WI38 (cell line): ENCODE measurements at regions not wholly inside any gene's neighbourhood (a gene's known extent, or its start where the extent isn't known, plus 50 kb on each side); places are given as distances from the start of the nearest gene placed in this dataset.

Experiments used
- H3K4me3 ChIP-seq: 2 replicates; pipeline ENCODE4 v1.5.1; 2011; ENCODE audit warnings: low read depth, mild to moderate bottlenecking, control low read depth, low read length
- TF ChIP-seq, protein P1 (sequence below): IDR thresholded peaks from 2 replicates; pipeline ENCODE4 v1.5.1; 2012; ENCODE audit warnings: low read depth, mild to moderate bottlenecking, control low read depth, low read length

DNA sequence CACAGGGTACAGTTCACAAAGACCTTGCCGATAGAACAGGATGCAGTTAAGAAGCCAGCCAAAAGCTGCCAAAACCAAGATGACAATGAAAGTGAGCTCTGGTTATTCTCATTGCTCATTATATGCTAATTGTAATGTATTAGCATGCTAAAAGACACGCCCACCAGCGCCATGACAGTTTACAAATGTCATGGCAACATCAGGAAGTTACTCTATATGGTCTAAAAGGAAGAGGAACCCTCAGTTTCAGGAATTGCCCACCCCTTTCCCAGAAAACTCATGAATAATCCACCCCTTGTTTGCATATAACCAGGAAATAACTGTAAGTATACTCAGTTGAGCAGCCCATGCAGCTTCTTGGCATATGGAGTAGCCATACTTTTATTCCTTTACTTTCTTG lies 748.7 kb downstream of the QKI start:
- TF ChIP-seq, protein P1, sequence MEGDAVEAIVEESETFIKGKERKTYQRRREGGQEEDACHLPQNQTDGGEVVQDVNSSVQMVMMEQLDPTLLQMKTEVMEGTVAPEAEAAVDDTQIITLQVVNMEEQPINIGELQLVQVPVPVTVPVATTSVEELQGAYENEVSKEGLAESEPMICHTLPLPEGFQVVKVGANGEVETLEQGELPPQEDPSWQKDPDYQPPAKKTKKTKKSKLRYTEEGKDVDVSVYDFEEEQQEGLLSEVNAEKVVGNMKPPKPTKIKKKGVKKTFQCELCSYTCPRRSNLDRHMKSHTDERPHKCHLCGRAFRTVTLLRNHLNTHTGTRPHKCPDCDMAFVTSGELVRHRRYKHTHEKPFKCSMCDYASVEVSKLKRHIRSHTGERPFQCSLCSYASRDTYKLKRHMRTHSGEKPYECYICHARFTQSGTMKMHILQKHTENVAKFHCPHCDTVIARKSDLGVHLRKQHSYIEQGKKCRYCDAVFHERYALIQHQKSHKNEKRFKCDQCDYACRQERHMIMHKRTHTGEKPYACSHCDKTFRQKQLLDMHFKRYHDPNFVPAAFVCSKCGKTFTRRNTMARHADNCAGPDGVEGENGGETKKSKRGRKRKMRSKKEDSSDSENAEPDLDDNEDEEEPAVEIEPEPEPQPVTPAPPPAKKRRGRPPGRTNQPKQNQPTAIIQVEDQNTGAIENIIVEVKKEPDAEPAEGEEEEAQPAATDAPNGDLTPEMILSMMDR, result no peak

DNA sequence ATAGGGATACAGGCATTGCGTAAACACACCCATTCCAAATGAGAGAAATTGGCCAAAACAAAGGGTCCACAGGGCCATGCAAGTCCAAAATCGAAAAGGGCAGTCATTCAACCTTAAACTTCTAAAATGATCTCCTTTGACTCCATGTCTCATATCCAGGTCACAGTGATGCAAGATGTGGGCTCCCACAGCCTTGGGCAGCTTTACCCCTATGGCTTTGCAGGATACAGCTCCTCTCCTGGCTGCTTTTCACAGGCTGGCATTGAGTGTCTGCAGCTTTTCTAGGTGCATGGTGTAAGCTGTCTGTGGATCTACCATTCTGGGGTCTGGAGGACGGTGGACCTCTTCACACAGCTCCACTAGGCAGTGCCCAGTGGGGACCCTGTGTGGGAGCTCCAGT lies 744.5 kb downstream of the QKI start:
- TF ChIP-seq, protein P1, result no peak
- no peak overlapping the region for H3K4me3 ChIP-seq

More for the DNA sequence above, 748.7 kb downstream of the QKI start:
- H3K4me3 ChIP-seq, result no peak overlapping the region

DNA sequence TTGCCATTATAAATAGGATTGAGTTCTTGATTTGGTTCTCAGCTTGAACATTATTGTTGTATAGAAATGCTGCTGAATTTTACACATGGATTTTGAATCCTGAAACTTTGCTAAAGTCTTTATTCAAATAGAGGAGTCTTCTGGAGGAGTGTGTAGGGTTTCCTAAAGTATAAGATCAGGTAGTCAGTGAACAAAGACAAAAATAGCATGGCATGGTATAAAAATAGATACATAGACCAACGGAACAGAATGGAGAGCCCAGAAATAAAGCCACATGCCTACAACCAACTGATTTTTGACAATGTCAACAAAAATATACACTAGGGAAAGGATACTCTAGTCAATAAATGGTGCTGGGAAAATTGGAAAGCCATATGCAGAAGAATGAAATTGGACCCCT lies 740.1 kb downstream of the QKI start:
- TF ChIP-seq, protein P1, result no peak

DNA sequence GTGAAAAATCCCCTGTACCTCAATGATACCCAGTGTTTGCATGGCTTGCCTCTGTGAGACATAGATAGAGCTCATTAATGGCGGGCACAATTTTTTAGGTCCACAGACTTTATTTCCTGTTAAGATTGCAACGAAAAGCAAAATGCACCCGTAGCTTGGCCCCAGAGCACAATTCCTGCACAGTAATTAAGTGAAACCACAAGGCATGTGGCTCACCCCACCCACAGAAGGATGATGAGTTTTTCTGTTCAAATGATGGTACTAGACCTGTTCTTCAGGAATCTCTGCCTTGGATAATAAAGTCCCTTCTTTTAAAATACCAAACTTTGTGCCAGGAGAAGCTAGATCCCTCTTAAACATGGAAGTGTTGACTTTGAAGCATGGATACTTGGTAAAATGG lies 738.1 kb downstream of the QKI start:
- TF ChIP-seq, protein P1, result no peak
- H3K4me3 ChIP-seq, result no peak overlapping the region

More for the DNA sequence above, 740.1 kb downstream of the QKI start:
- H3K4me3 ChIP-seq, result no peak overlapping the region

DNA sequence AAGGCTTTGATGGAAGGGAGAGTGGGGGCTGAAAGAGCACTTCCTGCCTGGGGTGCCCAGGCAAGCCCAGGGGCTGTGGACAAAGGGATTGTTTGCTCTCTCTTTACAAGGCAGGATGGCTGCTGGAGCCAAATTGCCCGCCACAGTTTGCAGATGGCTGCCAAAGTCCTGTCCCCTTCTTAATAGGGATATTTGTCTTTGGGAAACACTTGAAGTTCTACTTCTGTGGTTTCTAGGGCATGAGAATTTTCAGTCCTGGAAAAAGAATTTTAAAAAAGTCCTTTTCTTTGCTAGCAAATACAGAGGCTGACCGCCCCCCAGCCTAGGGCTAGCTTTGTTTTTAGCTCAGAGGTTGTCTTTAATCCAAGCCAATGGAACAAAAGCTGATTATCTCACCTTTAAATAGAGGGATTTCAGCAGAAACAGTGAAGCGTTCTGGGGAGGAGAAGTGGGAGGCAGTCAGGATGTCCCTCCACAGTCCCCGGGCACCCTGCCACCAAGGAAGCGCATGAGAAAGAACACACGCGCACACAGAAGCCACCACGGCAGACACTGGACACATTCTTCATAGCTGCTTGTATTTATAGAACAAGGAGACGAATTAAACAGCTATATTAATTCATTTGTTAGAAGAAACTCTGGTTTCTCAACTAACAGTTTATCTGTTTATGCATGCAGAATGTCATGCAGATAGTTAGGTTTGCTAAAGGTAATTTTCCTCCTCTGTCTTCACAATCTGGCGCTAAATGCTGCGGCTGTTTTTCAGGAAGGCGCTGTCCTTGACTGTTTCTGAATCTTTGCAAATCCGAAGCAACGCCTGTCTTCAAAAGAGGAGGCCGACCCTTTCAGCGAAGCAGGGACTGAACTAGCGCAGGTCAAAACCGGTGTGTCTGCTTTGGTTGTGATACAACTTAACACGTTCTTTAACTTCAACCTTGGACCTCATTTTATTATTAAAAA lies 736.9 kb downstream of the QKI start:
- H3K4me3 ChIP-seq, result no peak overlapping the region
- TF ChIP-seq, protein P1, result no peak

DNA sequence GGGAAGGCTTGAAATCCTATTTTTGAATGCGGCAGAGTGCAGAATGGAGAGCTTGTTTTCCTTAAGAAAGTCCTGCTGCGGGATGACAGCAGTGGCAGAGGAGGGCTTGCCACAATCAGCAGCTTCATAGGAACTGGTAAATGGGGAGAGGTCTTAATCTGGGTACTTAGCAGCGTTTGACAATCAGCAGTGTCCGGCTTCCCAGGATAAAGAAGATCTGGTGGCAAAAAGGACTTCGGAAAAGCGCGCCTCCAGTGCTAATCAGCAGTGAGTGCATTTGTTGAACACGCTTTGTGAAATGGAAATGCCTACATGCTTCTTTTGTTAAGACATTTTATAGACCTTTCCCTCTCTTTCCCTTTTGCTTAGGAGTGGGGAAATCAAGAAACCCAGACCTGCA lies 735.7 kb downstream of the QKI start:
- TF ChIP-seq, protein P1, result no peak
- H3K4me3 ChIP-seq, result no peak overlapping the region

DNA sequence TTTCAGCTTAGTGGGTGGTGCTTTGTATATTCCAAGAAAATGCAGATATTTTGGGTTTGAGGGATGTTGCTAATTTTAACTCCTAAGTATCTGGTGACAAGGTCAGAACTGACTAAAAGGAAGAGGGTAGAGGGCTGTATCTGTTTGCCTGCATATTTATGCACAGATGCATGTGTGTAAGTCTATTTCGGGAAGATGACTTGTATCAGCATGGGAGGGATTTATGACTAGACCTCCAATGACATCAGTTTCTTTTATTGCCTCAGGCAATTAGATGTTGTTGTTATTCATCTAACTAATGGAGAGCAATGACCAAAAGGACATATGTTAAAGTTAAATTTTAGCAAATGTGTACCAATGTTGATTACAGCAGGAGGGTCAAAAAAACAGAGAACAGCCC lies 734.3 kb downstream of the QKI start:
- H3K4me3 ChIP-seq, result no peak overlapping the region

More for the DNA sequence above, 734.3 kb downstream of the QKI start:
- TF ChIP-seq, protein P1, result no peak
